Right lobe of liver (tissue), 4 donors: ENCODE measurements at regions not wholly inside any gene's neighbourhood (a gene's known extent, or its start where the extent isn't known, plus 50 kb on each side); places are given as distances from the start of the nearest gene placed in this dataset.

Experiments used
- POLR2A ChIP-seq: fragments of 450-650 bp; IDR thresholded peaks from one replicate; pipeline ENCODE4 v1.6.1; 2017; ENCODE audit warnings: antibody characterized with exemption, mild to moderate bottlenecking
- TF ChIP-seq, protein P1 (sequence below), 4 donors: fragments of 200-600 bp in 3 of 4; fragments of 450-650 bp in 1 of 4; IDR thresholded peaks; one replicate each; pipeline versions ENCODE4 v1.5.1 to v1.8.0; 2016 to 2022; ENCODE audit warnings: antibody characterized with exemption in 4 of 4, mild to moderate bottlenecking in 2 of 4
- donor health status: DM: no; HTN: no; CAD: no.
- donor health status: DM: no; HTN: no; CAD: no.
- donor health status: DM: no; HTN: yes; CAD: no.

- TF ChIP-seq, protein P1, sequence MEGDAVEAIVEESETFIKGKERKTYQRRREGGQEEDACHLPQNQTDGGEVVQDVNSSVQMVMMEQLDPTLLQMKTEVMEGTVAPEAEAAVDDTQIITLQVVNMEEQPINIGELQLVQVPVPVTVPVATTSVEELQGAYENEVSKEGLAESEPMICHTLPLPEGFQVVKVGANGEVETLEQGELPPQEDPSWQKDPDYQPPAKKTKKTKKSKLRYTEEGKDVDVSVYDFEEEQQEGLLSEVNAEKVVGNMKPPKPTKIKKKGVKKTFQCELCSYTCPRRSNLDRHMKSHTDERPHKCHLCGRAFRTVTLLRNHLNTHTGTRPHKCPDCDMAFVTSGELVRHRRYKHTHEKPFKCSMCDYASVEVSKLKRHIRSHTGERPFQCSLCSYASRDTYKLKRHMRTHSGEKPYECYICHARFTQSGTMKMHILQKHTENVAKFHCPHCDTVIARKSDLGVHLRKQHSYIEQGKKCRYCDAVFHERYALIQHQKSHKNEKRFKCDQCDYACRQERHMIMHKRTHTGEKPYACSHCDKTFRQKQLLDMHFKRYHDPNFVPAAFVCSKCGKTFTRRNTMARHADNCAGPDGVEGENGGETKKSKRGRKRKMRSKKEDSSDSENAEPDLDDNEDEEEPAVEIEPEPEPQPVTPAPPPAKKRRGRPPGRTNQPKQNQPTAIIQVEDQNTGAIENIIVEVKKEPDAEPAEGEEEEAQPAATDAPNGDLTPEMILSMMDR (IDR thresholded peaks at IDR 0.05), result no peak
- no peak for TF ChIP-seq POLR2A
Measured at GRCh38 chr5:173493846-173494245, 122.6 kb downstream of the BOD1 start.
